GM19438 (cell line): ENCODE measurements at regions not wholly inside any gene's neighbourhood (a gene's known extent, or its start where the extent isn't known, plus 50 kb on each side); places are given as distances from the start of the nearest gene placed in this dataset.
"Not testable (repeated sequence)": the region's sequence is repeated elsewhere in the genome, so short reads cannot be mapped to it uniquely, and the experiment has no call there.

ENCODE experiments used
- ATAC-seq: cut with Tn5 transposase; IDR thresholded peaks from one replicate; pipeline ENCODE4 v1.9.1; 2021; ENCODE audit warnings: low read depth; ENCODE audit not compliant: unreplicated experiment

DNA sequence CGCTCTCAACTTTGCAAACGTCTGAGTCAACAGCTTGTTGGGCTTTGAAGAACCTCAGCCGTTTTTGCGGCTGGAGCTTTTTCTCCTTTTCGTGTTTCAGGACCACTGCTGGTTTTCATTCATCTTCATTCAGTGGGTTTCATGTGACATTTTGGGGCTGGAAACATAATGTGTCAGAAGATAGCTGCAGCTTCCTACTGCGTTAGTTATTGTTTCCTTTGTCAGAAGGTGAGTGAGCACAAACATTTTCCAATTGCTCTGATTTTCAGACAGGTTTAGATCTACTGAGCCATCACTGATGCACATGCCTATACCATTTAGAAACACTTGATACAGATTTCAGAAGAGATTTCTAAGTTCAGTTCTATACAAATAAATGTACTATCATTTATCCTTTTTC, 575.5 kb downstream of the TTLL7 start:
- ATAC-seq: not testable (repeated sequence)

GRCh38 chr1:83418558-83418957, 580.4 kb downstream of the TTLL7 start:
- no peak for ATAC-seq

DNA sequence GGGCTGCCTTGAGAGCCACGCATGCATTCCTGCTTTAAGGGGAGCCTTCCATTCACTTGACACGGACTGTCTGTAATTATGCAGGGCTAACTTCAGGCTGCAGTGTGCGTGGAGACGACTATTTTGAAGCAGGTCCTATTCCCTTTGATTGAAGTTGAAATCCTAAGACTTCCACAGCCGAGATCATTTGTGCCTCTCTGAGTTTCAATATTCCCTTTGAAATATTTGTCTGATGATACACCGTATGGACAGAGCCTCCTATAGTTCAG, 585.2 kb downstream of the TTLL7 start:
- not testable (repeated sequence) for ATAC-seq

- not testable (repeated sequence) for ATAC-seq
Measured at GRCh38 chr1:83410746-83411413, 588.1 kb downstream of the TTLL7 start.

DNA sequence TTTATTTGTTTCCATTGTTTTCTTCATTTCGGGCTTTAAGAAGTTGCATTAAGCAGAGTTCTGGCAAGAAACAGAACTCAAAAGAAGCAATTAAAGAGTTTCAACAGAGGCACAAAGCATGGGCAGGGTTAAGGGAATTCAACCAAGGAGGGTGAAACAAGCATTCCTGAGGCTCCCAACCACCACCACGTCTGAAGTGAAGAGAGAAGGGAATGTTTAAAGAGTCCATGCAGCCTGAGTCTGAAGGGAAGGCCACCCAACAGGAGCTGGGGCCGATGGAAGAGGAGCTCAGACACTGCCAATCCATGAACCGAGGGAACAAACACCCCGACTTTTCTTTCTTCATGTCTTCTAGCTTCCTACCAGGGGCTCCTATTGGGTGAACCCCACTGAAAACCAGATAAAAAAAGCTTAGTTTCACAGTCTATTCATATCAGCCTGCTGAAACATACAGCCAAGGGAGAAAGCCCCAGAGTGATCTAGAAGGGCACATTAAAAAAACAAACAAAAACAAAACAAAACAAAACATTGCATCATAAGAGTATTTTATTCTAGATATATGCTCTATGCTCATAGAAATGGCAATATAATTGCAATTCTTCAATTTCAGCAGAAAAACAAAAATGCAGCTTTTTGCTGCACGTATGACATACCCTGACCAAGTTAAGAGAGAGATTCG, 592.1 kb downstream of the TTLL7 start:
- not testable (repeated sequence) for ATAC-seq

GRCh38 chr1:83405789-83406188, 593.1 kb downstream of the TTLL7 start:
- peak; percentile 52 for ATAC-seq

GRCh38 chr1:83403500-83403899, 595.4 kb downstream of the TTLL7 start:
- ATAC-seq: not testable (repeated sequence)

DNA sequence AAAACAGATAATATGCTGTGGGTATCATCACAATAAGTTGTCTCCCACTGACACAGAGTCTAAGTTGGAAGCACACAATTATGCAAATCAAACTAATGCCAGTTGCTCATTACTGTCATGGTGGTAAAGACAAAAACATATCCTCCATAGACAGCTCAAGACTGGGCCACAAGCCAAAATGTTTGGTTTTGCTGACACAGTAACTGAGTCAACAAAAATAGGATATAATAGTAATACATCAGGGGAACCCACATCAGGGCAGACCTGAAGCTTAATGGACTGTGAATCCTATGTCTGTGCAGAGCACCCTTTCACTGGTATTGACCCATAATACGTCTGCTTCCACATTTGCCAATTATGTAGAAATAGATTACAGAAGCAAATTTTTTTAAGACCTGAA, 597.8 kb downstream of the TTLL7 start:
- not testable (repeated sequence) for ATAC-seq

GRCh38 chr1:83400173-83400572, 598.8 kb downstream of the TTLL7 start:
- not testable (repeated sequence) for ATAC-seq

- ATAC-seq: not testable (repeated sequence)
Measured at GRCh38 chr1:83398125-83398524, 600.8 kb downstream of the TTLL7 start.

- not testable (repeated sequence) for ATAC-seq
Measured at GRCh38 chr1:83395130-83395529, 603.8 kb downstream of the TTLL7 start.

GRCh38 chr1:83386946-83387345, 612.0 kb downstream of the TTLL7 start:
- ATAC-seq: not testable (repeated sequence)

- not testable (repeated sequence) for ATAC-seq
Measured at GRCh38 chr1:83383107-83383506, 615.8 kb downstream of the TTLL7 start.

GRCh38 chr1:83373018-83373417, 625.9 kb downstream of the TTLL7 start:
- not testable (repeated sequence) for ATAC-seq

GRCh38 chr1:83369853-83370252, 629.1 kb downstream of the TTLL7 start:
- ATAC-seq: not testable (repeated sequence)

DNA sequence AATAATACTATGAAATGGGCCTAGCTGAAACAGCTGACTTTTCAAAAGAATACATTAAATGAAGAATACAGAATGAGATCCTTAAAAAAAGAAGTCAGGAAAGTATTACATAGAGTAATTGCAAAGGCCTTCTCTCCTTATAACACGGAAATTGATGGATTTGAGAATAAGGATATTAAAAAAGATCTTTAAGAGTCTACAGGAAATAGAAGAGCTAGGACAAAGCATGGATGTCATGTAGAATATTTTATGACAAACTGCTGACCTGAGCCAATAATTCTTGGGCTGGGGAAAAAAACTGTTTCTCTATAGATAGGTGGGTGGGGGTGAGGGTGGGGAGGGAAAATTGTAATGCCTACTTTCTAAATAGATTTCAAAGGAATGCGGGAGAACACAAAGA, 633.6 kb downstream of the TTLL7 start:
- not testable (repeated sequence) for ATAC-seq

GRCh38 chr1:83345375-83345774, 653.6 kb downstream of the TTLL7 start:
- ATAC-seq: not testable (repeated sequence)

DNA sequence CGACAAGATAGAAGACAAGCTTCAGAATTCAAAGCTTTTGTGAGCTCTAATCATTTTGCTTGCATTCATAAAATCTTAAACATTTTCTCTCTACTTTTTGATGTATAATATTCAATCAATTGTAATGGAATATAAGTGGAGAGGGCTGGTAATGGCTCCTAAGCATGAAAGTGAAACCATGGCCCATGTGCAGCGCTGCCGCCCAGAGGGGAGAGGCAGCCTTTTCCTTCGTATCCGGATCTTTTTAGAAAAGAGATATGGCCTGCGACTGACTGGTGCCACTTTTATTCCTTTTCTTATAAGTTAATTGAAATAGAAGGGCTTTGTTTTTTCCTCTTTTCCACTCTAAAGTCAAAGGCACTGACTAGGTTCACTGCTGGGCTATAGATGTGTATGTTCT, 655.2 kb downstream of the TTLL7 start:
- not testable (repeated sequence) for ATAC-seq

DNA sequence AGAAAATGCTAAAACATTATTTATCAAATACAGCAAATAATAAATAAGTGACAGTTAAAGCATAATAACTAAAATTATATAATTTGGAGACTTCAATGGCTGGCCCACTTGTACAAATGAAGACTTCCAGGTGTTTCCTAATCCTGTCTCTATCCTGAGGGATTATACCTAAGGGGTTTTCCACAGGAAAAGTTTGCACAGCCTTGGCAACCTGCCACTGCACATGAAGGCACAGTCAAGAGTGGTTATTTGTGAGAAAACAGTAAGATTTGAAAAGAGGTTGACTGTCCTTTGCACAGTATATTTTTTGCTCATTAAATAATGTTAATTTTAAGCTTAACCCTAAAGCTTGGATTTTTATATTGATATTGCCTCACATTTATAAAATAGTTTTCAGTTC, 655.9 kb downstream of the TTLL7 start:
- not testable (repeated sequence) for ATAC-seq

- not testable (repeated sequence) for ATAC-seq
Measured at GRCh38 chr1:83332308-83332707, 666.6 kb downstream of the TTLL7 start.

DNA sequence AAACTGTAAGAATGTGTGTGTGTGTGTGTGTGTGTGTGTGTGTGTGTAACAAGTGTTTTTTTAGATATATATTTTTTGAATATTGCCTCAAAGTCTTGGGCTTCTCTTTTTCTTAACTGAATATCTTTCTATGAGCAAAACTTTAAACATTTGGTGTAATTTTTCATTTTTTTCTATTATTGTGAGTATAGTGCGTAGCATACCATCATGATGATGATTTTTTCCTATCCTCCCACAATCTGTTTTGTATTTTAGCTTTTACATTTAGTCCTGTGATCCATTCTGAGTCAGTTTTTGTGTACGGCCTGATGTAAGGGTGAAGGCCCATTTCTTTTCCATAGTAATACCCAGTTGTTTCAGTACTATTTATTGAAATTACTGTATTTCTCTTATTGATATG, 680.6 kb downstream of the TTLL7 start:
- no peak for ATAC-seq

- not testable (repeated sequence) for ATAC-seq
Measured at GRCh38 chr1:83315446-83315845, 683.5 kb downstream of the TTLL7 start.
